Activated CD4-positive, CD25-positive, alpha-beta regulatory T cell treated with anti-CD3 and anti-CD28 coated beads, Interleukin-2, amount 50 U/mL, for 16 hours (primary cell): ENCODE measurements at regions not wholly inside any gene's neighbourhood (a gene's known extent, or its start where the extent isn't known, plus 50 kb on each side); places are given as distances from the start of the nearest gene placed in this dataset.
"Not testable (repeated sequence)": the region's sequence is repeated elsewhere in the genome, so short reads cannot be mapped to it uniquely, and the experiment has no call there.

Experiments used
- DNase-seq: peaks from one replicate; pipeline ENCODE4 v3.0.0-alpha.2; 2020; ENCODE audit warnings: low read depth, low spot score

DNA sequence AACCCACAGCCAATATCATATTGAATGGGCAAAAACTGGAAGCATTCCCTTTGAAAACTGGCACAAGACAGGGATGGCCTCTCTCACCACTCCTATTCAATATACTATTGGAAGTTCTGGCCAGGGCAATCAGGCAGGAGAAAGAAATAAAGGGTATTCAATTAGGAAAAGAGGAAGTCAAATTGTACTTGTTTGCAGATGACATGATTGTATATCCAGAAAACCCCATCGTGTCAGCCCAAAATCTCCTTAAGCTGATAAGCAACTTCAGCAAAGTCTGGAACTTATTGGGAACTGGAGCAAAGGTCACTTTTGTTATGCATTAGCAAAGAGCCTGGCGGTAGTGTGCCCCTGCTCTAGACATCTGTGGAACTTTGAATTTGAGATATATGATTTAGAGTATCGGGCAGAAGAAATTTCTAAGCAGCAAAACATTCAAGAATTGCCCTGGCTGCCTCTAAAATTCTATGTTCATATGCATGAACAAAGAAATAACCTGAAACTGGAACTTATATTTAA is 53.4 kb upstream of the PSMA1 start:
- not testable (repeated sequence) for DNase-seq

DNA sequence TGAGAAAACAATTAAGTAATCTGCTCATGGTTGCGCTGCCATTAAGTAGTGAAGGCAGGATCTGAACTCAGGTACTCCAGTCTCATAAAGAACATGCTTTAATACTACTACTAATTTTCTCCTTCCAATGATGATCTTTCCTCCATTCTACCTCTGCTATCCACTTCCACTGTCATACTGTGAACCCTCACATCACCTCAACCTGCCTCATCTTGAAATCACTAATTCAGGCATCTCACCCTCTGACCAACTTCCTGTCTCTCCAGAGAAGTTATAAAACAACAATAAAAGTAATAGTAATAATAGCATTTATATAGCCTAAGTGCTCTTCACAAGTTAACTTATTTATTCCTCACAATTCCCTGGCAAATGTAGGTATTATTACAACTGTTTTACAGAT is 57.1 kb upstream of the PSMA1 start:
- DNase-seq, result no peak

DNA sequence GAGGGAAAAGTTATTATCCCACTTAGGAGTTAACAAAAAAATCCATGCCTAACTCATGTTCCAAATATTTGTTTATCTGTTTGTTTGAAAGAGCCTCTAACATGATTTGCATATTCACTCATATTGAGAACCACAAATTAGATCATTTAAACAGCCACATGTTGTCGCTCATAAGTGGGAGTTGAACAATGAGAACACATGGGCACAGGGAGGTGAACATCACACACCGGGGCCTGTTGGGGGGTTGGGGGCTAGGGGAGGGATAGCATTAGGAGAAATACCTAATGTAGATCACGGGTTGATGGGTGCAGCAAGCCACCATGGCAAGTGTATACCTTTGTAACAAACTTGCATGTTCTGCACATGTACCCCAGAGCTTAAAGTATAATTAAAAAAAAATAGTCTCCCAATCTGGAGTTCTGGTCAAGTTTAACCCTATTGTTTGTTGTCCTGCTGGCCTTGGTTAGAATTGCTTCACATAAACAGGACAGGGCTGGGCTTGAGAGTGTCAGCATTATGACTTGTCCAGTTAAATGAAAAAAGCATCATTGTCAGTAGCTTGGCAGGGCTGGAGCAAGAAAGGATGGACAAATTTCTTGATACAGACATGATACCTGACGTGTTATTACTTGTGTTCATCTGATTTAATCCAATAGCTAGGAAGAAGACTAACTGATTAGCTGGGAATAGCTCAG is 57.8 kb upstream of the PSMA1 start:
- DNase-seq, result no peak

DNA sequence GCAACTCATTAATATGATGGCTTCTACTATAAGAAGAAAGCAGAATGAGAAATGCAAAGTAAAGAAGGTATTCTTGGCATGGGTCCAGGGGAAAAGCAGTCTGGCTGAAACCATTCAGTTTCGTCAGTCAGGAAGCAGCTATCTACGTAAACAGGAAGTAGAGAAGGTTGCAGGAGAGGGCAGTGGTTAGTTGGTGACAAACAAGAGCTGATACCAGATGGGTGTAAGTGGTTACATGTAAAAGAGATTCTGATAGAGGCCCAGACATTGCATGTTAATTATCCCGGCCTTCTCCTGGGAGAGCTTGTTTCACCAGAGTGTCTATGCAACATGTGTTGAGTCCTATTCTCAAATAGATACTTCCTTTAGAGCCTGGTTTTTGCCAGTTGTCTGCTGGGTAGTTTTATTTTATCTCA is 58.4 kb upstream of the PSMA1 start:
- DNase-seq, result peak; percentile 41

DNA sequence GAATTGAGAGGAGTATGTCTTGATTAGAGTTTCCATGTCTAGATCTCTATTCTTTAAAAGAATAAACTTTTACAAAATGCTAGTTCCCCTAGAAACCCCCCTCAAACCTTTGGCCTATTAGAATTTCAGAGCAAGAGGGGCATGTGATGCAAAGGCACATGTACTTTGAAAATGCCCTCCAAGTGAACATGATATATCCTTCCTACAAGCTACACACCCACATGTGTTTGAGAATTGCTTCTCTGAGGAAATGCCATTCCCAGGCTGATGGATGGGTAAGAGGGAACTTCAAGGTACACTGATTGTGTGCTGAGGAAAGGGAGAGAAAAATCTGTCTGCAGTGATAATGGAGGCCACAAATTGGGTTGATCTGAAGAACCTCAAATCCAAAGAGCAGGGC is 59.5 kb upstream of the PSMA1 start:
- no peak for DNase-seq

DNA sequence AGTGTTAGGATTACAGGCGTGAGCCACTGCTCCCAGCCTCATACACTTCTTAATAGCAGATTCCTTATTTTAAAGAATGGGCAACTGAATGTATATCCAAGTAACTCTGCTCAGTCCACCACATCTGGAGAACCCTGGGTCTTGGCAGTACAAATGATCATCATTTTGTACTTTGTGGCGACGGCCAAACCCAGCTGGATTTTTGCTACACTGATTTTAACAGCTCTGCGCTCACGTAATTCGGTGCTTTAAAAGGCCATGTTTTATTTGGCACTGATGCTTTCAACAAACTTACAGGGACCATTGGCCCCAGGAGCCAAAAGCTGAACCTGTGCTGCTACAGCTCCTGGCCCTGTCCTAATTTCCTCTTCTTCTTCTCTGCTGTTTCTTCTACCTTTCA is 60.8 kb upstream of the PDE3B start:
- DNase-seq, result no peak

DNA sequence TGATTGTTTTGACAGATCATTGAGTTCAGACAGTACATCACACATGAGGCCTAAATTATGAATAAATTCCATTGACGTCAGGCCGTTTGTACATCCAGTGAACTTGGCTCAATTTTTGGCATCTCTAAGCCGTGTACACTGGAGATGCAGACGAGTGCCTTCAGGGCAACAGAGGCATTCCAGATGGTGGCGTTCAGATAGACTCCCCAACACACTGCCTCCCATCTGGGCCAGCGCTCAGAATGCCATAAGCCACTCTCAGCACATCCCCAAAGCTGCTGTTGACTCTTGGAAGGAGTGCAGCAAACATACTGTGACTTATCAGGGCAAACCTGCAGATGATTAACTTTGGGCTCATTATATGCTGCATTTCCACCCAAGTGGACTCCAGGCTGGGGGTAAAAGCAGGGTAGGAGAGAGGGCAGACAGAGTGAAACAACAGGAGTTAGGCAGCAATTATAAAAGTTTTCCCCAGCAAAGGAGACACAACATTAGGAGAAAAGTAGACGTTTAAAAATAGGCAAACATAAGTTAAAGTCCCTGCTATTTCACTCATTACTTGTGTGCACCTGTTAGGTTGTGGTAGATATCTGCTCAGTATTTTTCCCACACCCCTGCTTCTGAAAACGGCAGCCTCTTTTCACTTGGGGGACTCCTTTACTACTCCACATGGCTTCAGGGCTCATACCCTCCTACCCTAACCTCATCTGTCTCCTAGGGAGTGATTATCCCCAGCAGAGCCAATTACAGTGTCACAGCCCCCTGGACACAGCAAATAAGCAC is 60.2 kb upstream of the PDE3B start:
- DNase-seq, result no peak

DNA sequence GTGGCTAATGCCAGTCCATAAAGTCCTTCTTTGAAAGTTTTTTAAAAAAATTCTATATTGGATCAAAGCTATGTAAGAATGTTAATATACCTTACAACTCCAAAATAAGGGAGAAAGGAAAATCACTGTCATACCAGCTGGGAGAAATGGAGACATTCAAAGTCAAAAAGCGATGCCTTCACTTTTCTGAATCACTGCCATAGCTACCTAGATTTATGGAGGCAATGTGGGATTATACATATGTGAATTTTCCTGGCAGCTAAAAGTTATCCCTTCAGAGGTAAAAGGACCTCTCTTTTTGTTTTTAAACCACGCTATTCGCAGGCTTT is 59.6 kb upstream of the PDE3B start:
- DNase-seq, result no peak

DNA sequence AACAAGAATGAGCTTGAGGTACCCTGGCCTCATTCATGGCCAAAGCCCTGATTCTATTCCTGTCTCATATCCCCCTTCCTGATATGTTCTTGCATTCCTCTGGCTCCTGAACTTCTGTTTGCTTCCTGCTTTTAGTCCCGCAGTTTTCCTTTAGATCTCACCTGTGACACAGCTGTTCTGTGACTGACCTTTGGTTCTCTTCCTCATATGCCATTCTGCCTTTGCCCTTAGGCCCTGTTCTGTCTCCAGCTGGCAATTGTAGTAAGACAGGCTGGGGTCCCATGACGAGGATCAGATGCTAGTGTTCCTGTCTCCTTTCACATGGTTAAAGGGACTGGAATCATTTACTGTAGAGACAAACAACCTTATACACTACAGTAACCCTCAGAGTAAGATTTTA is 59.0 kb upstream of the PDE3B start:
- DNase-seq, result no peak

DNA sequence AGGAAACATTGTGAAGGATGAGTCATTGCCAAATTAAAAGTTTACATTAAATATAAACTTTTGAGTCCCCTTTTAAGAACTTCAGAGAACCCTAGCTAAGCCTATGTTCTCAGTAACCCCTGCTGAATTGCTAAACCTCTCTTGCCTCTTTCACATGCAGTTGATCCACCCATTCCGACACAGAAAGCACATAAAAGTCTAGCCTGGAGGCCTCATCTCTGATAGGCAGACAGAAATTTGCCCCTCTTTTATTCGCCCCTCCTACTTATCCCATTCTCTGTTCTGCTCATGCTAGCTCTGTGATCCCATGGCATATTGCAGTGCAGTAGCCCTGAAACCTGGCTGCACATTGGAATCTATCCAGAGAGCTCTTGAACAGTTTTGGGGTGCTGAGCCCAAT is 58.2 kb upstream of the PDE3B start:
- no peak for DNase-seq

DNA sequence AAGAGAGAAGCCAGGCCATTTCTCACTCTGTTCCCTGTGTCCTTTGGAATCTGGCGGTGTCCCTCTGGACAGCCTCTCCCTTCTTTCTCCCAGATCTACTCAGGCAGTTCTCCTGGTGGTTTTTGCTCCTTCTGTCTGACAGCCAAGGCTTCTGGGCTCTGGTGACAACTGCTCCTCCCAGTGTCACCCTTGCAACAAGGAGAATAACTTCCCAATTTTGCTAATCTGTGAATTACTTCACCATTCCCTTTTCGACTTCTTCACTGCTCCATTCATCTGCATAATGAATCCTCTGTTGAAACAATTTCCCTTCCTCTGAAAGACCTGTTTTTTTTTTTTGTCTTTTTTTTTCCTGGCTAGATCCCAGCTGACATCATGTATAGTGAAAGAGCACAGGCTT is 56.3 kb upstream of the PDE3B start:
- DNase-seq, result no peak

DNA sequence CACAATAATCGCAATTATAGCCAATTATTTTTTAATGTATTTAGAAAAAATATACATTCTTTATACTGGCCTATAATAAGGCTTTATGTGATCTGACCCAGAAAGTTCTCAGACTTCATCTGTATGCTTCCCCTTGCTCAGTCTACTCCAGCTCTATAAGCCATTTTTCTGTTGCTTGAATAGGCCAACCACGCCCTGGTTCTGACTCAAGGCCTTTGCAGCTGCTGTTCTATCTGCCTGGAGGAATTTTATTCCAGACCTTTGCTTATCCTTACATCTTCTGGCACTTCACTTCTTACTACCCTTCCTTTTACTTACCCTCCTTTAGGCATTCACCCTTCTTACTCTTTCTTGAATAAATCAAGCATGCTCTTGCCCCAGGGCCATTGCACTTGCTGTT is 54.9 kb upstream of the PDE3B start:
- DNase-seq, result no peak

DNA sequence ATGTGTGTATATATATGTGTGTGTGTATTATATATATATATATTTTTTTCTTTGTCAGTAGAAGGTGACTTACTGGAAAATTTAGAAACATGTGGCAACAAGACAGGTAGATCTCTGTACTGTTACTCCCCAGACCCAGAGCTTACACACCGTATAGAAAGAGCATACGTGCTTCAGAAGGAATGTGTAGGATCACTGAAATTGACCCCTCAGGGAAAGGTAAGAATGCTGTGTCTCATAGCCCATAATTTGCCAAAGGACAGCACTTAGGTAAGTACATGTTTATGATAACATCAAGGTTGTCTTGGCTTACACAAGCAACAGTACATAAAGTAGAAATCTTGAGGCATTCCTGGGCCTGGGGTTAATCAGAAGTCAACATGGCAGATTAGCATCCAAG is 54.2 kb upstream of the PDE3B start:
- no peak for DNase-seq

DNA sequence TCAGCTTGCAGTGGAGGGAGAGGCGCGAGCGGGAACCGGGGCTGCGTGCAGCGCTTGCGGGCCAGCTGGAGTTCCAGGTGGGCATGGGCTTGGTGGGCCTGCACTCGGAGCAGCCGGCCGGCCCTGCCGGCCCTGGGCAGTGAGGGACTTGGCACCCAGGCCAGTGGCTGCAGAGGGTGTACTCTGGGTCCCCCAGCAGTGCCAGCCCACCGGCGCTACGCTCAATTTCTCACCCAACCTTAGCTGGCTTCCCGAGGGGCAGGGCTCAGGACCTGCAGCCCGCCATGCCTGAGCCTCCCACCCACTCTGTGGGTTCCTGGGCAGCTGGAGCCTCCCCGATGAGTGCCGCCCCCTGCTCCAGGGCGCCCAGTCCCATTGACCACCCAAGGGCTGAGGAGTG is 52.6 kb upstream of the PDE3B start:
- not testable (repeated sequence) for DNase-seq

DNA sequence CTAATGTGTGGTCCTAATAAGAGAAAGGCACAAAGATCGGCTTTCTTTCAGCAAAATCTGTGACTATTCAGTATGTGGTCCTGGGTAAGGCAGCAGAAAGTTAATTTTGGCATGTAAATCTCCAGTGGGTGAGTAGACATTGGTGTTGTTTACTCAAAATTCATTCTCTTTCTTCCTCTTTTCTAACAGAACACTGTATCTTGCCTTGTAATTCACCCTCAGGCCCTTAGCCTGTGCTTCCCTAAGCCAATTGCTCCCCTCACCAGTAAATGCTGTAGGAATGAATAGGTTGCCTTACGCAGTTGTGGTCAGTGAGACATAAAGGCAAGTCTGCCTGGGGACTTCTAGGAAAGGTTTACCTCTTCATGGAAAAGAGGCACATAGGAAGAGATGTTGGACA is 49.9 kb upstream of the PDE3B start:
- no peak for DNase-seq
